HG03460 (cell line): ENCODE measurements at regions not wholly inside any gene's neighbourhood (a gene's known extent, or its start where the extent isn't known, plus 50 kb on each side); places are given as distances from the start of the nearest gene placed in this dataset.
"Not testable (repeated sequence)": the region's sequence is repeated elsewhere in the genome, so short reads cannot be mapped to it uniquely, and the experiment has no call there.

ENCODE experiments used
- ATAC-seq: cut with Tn5 transposase; IDR thresholded peaks from one replicate; pipeline ENCODE4 v1.9.1; 2021; ENCODE audit not compliant: unreplicated experiment

- no peak for ATAC-seq
Measured at GRCh38 chr7:69283421-69283820, 314.9 kb upstream of the AUTS2 start.

GRCh38 chr7:69285854-69286253 lies 312.4 kb upstream of the AUTS2 start:
- no peak for ATAC-seq

- no peak for ATAC-seq
Measured at GRCh38 chr7:69295977-69296376, 302.3 kb upstream of the AUTS2 start.

- no peak for ATAC-seq
Measured at GRCh38 chr7:69301253-69301652, 297.0 kb upstream of the AUTS2 start.

GRCh38 chr7:69309601-69310000 lies 288.7 kb upstream of the AUTS2 start:
- no peak for ATAC-seq

- no peak for ATAC-seq
Measured at GRCh38 chr7:69311489-69311888, 286.8 kb upstream of the AUTS2 start.

GRCh38 chr7:69313852-69314251 lies 284.4 kb upstream of the AUTS2 start:
- ATAC-seq: not testable (repeated sequence)

GRCh38 chr7:69318794-69319193 lies 279.5 kb upstream of the AUTS2 start:
- no peak for ATAC-seq

GRCh38 chr7:69328516-69328915 lies 269.8 kb upstream of the AUTS2 start:
- no peak for ATAC-seq

GRCh38 chr7:69334701-69335100 lies 263.6 kb upstream of the AUTS2 start:
- ATAC-seq: no peak

- no peak for ATAC-seq
Measured at GRCh38 chr7:69335331-69335730, 262.9 kb upstream of the AUTS2 start.

- ATAC-seq: no peak
Measured at GRCh38 chr7:69336976-69337375, 261.3 kb upstream of the AUTS2 start.

GRCh38 chr7:69338144-69338543 lies 260.1 kb upstream of the AUTS2 start:
- ATAC-seq: no peak

GRCh38 chr7:69341288-69341687 lies 257.0 kb upstream of the AUTS2 start:
- ATAC-seq: no peak

GRCh38 chr7:69342154-69342884 lies 256.0 kb upstream of the AUTS2 start:
- no peak for ATAC-seq

GRCh38 chr7:69349291-69349690 lies 249.0 kb upstream of the AUTS2 start:
- ATAC-seq: no peak

GRCh38 chr7:69358163-69358821 lies 240.0 kb upstream of the AUTS2 start:
- no peak for ATAC-seq

GRCh38 chr7:69359003-69359700 lies 239.1 kb upstream of the AUTS2 start:
- ATAC-seq: no peak

GRCh38 chr7:69360913-69361312 lies 237.4 kb upstream of the AUTS2 start:
- ATAC-seq: no peak

GRCh38 chr7:69363136-69363535 lies 235.1 kb upstream of the AUTS2 start:
- ATAC-seq: no peak

- ATAC-seq: no peak
Measured at GRCh38 chr7:69364813-69365643, 233.2 kb upstream of the AUTS2 start.
